Prostate gland (tissue), 2 donors: ENCODE measurements at regions not wholly inside any gene's neighbourhood (a gene's known extent, or its start where the extent isn't known, plus 50 kb on each side); places are given as distances from the start of the nearest gene placed in this dataset.

Experiments
- CTCF ChIP-seq, 4 experiments: fragments of 200-600 bp in 2 of 4; fragments of 450-650 bp in 2 of 4; sonication (generic) in 2 of 4; IDR thresholded peaks; 1 replicate in 3 of 4; 2 replicates in 1 of 4; pipeline ENCODE4 v1.5.1; 2016 to 2019; ENCODE audit warnings: antibody characterized with exemption in 4 of 4, mild to moderate bottlenecking in 2 of 4, moderate library complexity in 2 of 4
- POLR2A ChIP-seq: fragments of 450-650 bp; IDR thresholded peaks from one replicate; pipeline ENCODE4 v1.6.1; 2016; ENCODE audit warnings: antibody characterized with exemption, mild to moderate bottlenecking

- no peak for TF ChIP-seq CTCF (IDR thresholded peaks at IDR 0.05)
- no peak for TF ChIP-seq POLR2A
These were observed 194.8 kb downstream of the ANAPC1 start for GRCh38 chr2:111689174-111689573.
